Inflammatory macrophage treated with lipopolysaccharide for 4 hours (primary cell): ENCODE measurements at regions not wholly inside any gene's neighbourhood (a gene's known extent, or its start where the extent isn't known, plus 50 kb on each side); places are given as distances from the start of the nearest gene placed in this dataset.

ENCODE experiments used
- DNase-seq: peaks from one replicate; pipeline ENCODE4 v3.0.0-alpha.2; 2020

DNA sequence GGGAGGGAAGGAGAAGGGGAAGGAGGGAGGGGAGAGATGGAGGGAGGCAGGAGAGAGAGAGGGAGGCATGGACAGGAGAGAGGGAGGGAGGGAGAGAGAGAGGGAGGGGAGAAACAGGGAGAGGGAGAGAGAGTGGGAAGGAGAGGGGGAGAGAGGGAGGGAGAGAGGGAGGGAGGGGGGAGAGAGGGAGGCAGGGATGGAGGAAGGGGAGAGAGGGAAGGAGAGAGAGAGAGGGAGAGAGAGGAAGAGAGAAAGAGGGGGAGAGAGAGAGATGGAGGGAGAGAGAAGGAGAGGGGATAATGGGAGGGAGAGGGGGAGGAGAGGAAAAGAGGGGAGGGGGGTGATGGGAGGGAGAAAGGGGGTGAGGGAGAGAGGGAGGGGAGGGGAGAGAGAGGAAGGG is 86.8 kb upstream of the VSTM2B start:
- no peak for DNase-seq

DNA sequence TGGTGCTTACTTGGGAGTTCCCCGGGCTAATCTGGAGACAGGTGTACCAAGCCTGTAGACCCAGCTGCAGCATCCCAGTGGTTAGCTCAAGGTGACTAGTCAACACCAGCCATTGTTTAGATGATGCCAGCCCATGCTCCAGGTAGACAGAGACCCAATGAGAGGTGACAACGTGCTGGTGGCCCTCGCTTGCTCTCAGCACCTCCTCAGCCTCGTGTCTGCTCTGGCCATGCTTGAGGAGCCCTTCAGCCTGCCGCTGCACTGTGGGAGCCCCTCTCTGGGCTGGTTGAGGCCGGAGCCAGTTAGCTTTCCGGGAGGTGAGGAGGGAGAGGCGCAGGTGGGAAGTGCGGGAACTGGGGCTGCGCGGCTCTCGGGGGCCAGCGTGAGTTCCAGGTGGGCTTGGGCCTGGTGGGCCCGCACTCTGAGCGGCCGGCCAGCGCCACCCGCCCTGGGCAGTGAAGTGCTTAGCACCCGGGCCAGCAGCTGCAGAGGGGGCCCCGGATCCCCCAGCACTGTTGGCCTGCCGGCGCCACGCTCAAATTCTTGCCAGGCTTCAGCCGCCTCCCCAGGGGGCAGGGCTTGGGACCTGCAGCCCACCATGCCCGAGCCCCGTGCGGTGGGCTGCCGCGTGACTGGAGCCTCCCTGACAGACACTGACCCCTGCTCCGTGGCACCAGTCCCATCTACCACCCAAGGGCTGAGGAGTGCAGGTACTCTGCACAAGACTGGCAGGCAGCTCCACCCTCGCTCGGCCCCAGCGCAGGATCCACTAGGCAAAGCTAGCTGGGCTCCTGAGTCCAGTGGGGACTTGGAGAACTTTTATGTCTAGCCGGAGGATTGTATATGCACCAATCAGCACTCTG is 85.9 kb upstream of the VSTM2B start:
- no peak for DNase-seq

DNA sequence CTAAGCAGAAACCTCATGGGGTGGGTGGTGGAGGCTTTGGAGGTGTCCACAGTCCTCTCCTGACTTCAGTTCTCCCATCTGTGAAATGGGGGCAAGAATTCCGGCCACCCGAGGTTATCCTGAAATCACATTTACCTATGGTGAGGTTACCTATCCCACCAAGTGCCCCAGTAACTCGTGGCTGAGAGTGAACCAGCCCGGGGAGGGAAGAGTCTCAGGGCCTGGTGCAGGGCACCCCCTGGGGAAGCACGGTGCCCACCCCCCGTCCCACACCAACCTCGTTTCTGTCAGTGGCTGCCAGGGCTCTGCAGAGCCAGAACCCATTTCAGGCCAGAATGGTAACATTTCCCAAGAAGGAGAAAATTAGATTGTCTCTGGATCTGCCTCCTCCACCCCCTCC is 83.7 kb upstream of the VSTM2B start:
- DNase-seq, result no peak

DNA sequence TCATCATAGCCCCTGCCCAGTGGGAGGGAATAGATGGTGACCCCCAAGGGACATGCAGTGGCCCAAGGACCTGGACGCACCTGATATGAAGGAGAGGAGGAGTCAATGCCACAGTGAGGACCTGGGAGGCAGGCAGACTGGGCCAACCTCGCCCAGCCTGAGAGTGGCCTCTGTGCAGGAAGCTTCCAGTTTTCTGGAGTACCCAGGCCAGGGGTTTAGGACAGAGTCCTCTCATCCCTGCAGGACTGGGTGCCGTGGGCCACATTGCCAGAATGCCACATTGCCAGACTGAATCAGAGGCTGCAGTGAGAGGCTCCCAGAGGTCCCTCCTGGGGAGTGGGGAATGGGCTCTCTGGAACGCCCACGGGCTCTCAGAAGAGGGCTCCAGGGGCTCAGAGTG is 82.9 kb upstream of the VSTM2B start:
- DNase-seq, result no peak

DNA sequence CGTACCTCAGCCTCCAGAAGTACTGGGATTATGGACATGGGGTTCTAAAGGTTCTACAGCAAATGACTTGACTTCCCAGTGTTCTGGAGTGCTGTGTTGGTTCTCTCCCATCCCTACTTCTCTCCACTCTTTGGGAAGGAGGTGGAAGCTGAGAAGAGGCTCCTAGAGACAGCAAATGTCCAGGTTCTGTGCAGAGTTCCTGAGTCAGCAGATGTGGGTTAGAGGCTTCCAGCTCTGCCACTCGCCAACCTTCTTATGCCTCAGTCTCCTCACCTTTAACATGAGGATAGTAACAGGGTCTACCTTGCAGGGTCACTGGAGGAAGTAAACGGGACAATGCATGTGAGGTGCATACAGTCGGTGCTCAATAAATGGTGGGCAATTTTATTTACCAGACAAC is 80.5 kb upstream of the VSTM2B start:
- no peak for DNase-seq

DNA sequence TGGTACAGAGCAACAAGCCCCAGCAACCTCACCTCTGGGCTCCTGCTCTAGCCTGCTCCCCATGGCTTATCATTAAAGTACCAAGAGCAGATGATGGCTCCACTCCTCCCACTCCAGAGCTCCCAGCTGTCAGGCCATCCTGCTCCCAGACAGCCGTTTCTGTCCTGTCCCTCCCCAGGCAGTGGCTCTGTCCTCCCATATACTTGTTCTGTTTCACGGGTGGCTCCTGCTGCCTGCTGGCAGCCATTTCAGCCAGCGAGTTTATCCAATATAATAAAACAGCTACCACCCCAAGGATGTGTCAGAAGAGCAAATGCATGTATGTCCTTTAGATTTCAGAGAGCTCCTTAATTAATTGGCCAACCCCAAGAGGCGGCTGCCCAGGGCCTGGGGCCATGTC is 79.4 kb upstream of the VSTM2B start:
- no peak for DNase-seq

DNA sequence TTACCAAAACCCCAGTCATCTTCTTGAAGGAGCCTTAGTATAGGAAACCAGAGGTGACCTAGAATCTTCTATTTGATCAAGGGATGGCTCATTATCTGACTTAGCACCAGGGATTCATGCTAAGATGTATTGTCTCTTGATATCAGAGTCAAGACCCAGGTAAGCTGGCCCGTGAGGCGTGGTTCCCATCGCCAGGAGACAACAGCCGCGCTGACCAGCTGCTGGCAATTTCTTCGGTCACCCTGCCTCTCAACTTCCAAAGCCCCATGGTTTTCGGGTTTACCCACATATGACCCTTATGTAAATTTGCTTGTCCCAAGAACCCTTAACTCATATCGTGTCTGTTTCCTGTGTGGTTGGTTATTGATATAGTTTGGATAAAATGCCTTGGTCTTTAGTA is 77.7 kb upstream of the VSTM2B start:
- DNase-seq, result no peak

DNA sequence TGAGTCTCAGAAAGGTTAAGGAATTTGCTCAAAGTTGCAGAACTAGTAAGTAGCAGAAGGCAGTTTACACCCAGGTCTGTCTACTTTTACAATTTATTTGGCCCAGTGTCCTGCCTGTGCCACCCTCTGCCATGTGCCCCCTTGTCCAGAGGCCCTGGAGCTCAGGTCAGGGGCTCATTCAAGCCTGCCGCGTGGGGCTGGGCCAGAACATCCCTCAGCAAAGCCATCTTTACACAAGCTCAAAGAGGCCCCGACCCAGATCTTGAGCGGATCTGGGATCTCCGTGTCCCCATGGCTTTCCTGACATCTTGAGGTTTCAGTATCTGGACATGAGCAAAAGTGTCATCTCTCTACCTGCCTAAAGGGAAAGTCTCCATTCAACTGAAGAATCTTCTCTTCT is 76.4 kb upstream of the VSTM2B start:
- no peak for DNase-seq

DNA sequence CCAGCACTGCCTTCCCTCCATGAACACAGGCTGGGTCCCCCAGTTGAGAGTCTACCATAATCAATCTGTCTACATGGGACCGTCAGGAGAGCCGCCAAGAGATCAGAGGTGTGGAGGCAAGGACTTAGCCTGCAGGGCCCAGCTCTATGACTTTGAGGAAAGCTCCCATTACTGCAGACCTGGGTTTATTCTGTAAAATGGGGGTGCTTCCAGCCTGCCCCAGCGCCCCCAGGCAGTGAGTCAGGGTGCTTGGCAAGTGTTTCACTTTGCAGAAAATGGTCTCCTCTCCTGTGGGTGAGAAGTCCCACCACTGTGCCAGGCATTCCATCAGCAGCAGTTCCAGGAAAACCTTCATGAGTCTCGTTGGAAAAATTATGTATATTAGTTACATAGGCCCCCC is 75.5 kb upstream of the VSTM2B start:
- no peak for DNase-seq

DNA sequence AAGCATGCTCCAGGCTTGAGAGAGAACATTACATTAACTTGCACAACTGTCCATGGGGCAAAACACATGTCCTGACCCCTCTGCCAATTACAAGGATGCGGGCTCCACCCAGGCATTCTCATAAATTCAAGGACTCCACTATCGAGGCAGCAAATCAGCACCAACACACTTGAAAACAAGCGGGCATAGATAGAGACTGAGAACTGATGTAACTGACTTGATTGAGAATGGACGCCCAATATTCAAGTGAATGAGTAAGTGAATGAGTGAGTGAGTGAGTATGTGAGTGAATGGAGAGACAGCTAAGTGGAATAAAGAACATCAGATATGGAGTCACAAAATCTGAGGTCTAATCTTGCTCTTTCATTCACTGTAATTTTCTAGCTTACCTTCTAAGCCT is 75.0 kb upstream of the VSTM2B start:
- DNase-seq, result no peak

DNA sequence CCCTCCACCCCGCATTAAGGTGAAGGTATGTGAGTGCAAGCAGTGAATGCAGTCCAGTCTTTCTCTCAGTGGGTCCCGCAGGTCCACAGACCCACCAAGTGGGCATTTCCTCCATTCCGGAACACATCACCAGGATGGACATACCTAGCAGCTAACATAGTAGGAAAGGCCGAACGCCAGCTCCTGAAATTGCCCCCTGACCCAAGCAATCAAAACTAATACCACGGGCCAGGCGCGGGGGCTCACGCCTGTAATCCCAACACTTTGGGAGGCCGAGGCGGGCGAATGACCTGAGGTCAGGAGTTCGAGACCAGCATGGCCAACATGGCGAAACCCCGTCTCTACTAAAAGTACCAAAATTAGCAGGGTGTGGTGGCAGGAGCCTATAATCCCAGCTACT is 71.7 kb upstream of the VSTM2B start:
- DNase-seq, result no peak

DNA sequence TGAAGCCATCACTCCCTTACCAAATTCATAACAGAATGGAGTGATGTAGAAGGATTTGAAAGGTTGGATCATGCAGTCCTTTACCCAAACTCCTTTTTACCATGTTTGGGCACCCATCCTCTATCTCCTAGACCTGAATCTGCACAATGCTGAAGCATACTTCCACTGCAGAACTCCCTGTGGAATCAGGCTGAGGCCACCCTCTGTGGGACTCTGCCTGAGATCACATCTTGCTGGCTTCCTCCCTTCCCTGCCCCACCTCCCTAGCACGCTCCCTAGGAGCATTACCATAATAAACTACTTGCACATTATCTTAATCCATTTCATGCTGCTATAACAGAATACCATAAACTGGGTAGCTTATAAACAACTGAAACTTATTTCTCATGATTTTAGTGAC is 68.4 kb upstream of the VSTM2B start:
- no peak for DNase-seq

DNA sequence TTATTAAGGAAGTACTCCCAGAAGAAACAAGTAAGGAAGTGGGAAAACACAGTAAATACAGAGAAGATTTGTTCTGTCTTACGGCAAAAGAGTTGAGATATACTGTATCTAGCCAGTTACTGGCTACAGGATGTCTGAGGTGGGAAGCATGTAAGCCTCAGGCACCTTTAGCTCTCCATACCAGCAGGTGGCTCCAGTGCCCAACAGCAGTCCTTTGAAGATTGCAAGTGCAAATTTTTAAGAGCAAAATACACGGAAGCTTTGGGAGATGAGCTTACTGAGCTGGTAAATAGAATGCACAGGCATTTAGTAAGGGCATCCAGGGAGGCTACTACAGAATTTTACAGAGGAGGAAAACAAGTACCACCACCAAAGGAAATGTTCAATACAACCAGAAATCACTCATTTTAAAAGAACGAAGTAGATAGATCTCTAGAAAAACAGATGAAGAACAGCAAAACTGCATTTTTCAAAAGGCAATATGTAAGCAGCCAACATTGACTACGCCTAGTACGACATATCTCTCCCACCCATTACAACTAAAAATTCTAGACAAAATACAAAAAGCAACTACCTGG is 57.9 kb upstream of the VSTM2B start:
- DNase-seq, result no peak

DNA sequence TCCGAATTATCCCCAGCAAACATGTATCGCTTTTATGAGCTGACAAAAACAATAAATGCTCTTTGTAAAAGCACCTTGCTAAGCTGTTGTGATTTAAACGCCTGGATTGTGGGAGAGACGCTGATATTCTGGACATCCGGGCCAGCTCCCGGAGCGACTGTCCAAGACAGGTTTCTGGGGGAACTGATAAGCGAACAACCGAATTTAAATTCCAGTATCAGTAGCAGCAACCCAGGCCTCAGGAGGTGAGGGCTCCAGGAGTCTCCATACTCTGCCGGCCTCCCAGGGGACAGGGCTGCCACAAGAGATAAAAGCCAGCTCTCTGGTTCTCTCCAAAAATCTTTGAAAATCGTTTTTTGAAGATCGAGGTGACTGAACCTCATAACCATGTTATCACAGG is 50.3 kb upstream of the VSTM2B start:
- DNase-seq, result no peak
